IPS-18a (cell line): ENCODE measurements at regions not wholly inside any gene's neighbourhood (a gene's known extent, or its start where the extent isn't known, plus 50 kb on each side); places are given as distances from the start of the nearest gene placed in this dataset.

Experiments used
- H3K27ac ChIP-seq: one replicate; pipeline ENCODE4 v1.5.1; 2013; ENCODE audit warnings: low read length
- H3K27me3 ChIP-seq: one replicate; pipeline ENCODE4 v1.6.1; 2013; ENCODE audit warnings: mild to moderate bottlenecking, low read length; ENCODE audit not compliant: control insufficient read depth, insufficient read depth
- H3K36me3 ChIP-seq: one replicate; pipeline ENCODE4 v1.6.1; 2013; ENCODE audit warnings: low read depth, low read length; ENCODE audit not compliant: control insufficient read depth
- H3K4me1 ChIP-seq: one replicate; pipeline ENCODE4 v1.6.1; 2013; ENCODE audit warnings: low read depth, low read length; ENCODE audit not compliant: control insufficient read depth
- H3K4me3 ChIP-seq: one replicate; pipeline ENCODE4 v1.5.1; 2013; ENCODE audit warnings: low read length
- H3K9ac ChIP-seq: one replicate; pipeline ENCODE4 v1.6.1; 2013; ENCODE audit warnings: mild to moderate bottlenecking, low read length, moderate library complexity
- H3K9me3 ChIP-seq: one replicate; pipeline ENCODE4 v1.6.1; 2013; ENCODE audit warnings: low read depth, low read length; ENCODE audit not compliant: control insufficient read depth

DNA sequence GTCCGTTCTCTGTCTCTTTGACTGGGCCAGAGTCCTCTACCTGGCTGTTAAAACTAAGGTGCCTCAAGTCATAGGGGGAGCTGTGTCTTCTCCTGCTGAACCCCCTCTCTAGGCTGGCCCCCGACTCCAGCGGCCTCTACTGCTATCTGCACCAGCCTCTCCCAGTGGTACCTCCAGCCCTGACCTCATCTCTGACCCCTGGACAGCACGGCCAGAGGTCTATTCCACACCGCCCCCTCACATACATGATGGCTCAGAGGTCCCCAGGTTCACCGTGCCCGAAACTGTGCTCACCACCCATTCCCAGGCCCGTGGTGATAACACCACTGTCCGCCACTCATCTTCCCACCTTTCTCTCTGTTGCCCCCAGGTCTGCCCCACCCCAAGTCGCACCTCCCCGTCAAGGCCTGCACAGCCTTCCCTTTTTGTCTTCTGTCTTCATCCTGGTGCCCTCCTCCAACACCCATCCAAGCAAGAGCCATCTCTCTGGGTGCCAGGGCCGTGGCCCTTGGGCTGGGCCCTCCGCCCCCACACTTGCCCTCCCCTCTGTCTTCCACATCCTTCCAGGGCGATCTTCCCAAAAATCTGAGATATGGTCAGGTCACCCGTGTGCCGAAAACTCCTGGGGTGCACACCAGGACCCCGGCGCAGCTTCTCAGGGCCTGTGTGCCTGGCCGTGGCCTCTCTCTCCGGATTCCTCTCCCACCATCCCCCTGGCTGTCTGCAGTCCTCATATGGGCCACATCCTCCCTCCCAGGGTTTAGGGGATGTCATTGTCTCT lies 134.4 kb upstream of the ID2 start:
- H3K36me3 ChIP-seq: no peaks in the 10 kb centered on the region
- H3K4me1 ChIP-seq: no peaks in the 10 kb centered on the region
- no peaks in the 10 kb centered on the region for H3K9me3 ChIP-seq
- no peak overlapping the region for H3K27ac ChIP-seq
- no peak overlapping the region for H3K4me3 ChIP-seq
- H3K27me3 ChIP-seq: no peaks in the 10 kb centered on the region
- H3K9ac ChIP-seq: no peak overlapping the region

DNA sequence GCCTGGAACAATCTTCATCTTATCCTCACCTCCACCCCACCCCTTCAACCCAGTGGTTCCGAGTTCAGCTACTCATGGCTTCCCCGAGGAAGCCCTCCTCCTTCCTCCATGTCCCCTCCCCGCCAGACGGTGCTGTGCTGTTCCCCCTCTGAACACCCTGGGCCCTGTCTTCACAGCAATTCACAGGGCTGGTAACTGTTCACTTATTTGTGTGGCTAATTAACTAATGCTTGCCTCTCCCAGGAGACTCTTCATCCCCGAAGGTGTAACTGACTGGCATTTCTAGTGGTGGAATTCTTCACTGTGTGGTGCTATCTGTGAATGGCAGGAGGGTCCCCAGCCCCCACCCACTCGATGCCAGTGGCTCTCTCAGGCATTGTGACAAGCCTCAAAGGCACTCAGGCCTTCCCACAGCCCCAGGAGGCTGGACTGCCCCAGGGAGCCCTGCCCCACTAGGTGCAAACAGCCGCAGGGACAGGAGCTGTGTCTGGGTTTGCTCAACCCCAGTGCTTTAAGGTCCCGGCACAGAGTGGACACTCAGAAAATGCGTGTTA lies 133.7 kb upstream of the ID2 start:
- Histone ChIP-seq H3K27me3 (no peaks in the 10 kb centered on the region), H3K4me1 (no peaks in the 10 kb centered on the region), H3K9ac (no peak overlapping the region), H3K4me3 (no peak overlapping the region), H3K9me3 (no peaks in the 10 kb centered on the region), H3K27ac (no peak overlapping the region), H3K36me3 (no peaks in the 10 kb centered on the region)

DNA sequence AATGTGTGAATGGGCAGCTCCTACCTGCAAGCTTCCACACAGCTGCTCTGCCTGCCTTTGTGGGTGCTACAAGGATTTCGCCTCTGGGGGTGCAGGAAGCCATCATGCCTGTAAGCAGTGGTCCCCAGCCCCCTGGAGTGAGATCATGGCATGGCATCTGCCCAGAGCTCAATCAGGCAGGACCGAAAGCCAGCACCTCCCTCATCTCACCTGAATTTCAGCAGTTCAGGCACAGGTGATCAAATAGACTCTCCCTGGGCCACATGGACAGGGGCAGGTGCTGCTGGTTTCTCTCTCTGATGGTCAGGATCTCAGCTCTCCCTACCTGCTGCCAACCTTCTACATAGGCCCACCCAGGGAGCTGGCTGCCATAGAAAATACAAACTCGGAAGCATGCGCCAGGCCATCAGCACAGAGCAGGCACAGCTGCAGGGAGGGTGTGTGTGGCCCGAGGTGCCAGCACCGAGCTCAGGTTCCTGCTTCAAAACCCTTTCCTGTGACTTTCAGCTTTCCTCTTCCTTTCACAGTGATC lies 133.2 kb upstream of the ID2 start:
- H3K27me3 ChIP-seq: no peaks in the 10 kb centered on the region
- no peaks in the 10 kb centered on the region for H3K36me3 ChIP-seq
- no peaks in the 10 kb centered on the region for H3K4me1 ChIP-seq
- H3K4me3 ChIP-seq: no peak overlapping the region
- no peak overlapping the region for H3K27ac ChIP-seq
- no peak overlapping the region for H3K9ac ChIP-seq
- H3K9me3 ChIP-seq: no peaks in the 10 kb centered on the region

DNA sequence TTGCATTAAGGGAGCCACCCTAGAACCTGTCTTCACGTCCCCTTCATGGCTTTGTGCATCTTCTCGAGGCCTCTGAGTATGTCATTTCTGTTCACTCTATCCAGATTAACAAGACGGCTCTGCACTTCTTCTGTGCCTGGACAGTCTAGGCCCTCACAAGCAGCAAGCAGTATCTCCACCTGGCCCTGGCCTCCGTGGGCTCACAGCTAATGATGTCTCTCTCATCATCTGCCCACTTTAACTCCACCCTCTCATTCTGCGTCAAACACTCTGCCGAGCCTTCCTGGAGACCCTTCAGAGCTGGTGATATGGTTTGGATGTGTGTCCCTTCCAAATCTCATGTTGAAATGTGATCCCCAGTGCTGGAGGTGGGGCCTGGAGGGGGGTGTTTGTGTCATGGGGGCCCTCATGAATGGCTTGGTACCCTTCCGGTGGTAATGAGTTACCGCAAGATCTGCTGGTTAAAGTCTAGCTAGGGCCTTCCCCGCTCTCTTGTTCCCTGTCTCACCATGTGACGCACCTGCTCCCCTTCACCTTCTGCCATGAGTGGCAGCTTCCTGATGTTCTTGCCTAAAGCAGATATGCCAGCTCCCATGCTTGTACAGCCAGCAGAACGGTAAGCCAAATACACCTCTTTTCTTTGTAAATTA lies 132.5 kb upstream of the ID2 start:
- H3K4me1 ChIP-seq: no peaks in the 10 kb centered on the region
- no peaks in the 10 kb centered on the region for H3K27me3 ChIP-seq
- H3K4me3 ChIP-seq: no peak overlapping the region
- no peak overlapping the region for H3K27ac ChIP-seq
- no peaks in the 10 kb centered on the region for H3K9me3 ChIP-seq
- H3K36me3 ChIP-seq: no peaks in the 10 kb centered on the region
- H3K9ac ChIP-seq: no peak overlapping the region

DNA sequence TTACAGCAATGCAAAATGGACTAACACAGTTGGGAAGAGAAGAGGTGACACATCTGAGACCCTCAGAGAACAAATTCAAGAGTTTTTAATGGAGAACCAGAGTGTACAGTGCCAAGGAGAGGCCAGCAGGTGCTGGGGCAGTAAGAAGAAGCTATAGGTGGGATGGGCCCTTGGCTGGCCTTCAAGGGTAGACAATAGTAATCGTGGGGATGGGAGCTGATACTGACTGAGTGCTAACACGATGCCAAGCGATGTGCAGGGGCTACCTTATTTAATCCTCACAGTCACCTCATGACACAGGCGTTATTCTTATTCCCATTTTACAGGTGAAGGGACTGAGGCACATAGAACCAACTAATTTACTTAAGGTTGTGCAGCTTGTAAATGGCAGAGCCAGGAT lies 131.9 kb upstream of the ID2 start:
- Histone ChIP-seq H3K4me1 (no peaks in the 10 kb centered on the region), H3K9ac (no peak overlapping the region), H3K36me3 (no peaks in the 10 kb centered on the region), H3K4me3 (no peak overlapping the region), H3K9me3 (no peaks in the 10 kb centered on the region), H3K27ac (no peak overlapping the region), H3K27me3 (no peaks in the 10 kb centered on the region)

DNA sequence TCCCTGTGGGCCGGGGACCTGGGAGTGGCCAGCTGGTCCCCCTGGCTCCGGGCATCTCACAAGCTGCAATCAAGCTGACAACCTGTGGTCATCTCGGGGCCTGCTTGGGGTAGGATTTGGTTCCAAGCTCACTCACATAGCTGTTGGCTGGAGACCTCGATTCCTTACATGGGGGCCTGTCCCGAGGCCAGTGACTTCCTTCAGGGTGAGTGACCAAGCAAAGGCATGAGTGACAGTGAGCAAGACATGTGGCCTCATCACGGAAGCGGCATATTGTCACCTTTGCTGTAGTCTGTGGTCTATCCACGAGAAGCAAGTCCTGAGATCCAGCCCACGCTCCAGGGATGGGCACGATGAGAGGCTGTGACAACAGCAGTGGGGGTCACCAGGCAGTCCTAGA lies 131.4 kb upstream of the ID2 start:
- Histone ChIP-seq H3K9ac (no peak overlapping the region), H3K27me3 (no peaks in the 10 kb centered on the region), H3K4me3 (no peak overlapping the region), H3K36me3 (no peaks in the 10 kb centered on the region), H3K27ac (no peak overlapping the region), H3K4me1 (no peaks in the 10 kb centered on the region), H3K9me3 (no peaks in the 10 kb centered on the region)

DNA sequence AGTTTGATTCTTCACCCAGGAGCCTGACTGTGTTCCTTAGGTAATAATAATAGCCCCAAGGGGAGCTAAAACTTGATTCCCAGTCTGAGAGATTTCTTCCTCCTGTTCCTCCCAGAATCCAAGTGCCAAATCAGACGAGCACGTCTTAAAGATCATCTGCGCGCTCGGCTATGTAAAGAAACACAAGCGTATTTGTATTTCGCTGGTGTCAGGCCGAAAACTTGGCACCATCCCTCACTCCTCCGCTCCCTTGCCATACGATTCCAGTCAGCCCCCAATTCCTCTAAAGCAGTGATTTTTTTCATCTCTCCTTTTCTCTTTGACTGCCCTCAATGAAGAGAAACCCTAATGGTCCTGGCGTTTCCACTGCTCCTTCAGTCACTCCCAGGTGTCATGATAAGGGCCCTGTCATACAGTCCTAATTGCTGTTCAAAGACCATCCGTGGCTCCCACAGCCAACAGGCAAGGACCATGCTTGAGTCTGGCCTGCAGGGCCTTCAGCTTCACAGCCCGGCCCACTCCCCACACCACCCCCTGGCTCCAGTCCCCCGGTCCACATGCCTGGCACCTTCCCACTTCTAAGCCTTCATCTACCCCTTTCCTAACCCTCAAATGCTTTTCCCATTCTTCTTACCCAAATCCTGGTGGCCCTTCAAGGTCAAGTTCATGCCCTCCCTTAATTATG lies 130.8 kb upstream of the ID2 start:
- Histone ChIP-seq H3K27me3 (no peaks in the 10 kb centered on the region), H3K4me1 (no peaks in the 10 kb centered on the region)

DNA sequence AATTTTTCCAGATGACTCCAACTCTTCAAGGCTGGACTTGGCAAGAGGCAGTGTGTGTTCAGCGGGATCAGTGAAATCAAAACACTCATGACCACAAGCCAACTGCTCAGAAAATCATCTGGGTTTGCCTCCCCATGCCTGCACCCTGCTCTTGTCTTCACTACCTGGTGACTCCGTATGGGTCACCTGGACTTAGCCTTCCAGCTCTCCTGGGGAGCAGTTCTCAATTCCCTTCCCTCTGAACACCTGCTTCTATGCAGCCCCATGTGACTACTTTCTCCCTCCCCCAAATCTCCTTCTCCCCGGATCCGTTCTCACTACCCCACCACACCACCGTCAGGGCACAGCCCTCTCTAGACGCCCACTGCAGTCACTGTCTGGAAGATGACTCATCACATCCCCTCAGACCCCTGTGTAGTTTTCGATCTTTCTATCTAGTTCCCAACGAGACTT lies 130.2 kb upstream of the ID2 start:
- no peak overlapping the region for H3K4me3 ChIP-seq
- no peak overlapping the region for H3K9ac ChIP-seq
- no peaks in the 10 kb centered on the region for H3K9me3 ChIP-seq
- no peak overlapping the region for H3K27ac ChIP-seq
- no peaks in the 10 kb centered on the region for H3K4me1 ChIP-seq
- H3K27me3 ChIP-seq: no peaks in the 10 kb centered on the region
- H3K36me3 ChIP-seq: no peaks in the 10 kb centered on the region

More for the DNA sequence above, 130.8 kb upstream of the ID2 start:
- no peak overlapping the region for H3K9ac ChIP-seq
- no peaks in the 10 kb centered on the region for H3K9me3 ChIP-seq
- H3K27ac ChIP-seq: no peak overlapping the region
- H3K36me3 ChIP-seq: no peaks in the 10 kb centered on the region
- no peak overlapping the region for H3K4me3 ChIP-seq

DNA sequence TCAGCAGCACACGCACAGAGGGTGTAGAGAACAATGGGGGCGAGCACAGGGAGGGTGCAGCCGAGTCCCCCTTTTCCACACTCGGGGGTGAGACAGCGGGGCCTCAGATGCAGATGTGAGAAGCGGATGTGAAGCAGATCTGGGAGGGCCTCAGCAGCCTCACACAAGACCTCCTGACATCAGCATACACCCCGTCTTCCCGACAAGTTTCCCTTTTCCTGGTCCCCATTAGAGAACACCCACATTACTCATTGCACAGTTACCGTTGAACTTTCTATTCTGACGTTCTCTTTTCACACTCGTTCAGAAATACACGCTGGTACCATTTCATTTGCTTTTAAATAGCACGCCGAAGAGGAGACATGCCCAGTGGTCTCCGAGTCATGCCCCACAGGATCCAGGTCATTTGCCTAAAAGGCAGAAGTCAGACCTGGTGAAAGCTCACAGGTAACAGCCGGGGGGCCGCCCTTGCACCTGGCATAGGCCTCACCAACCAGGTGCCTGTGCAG lies 129.5 kb upstream of the ID2 start:
- H3K36me3 ChIP-seq: no peaks in the 10 kb centered on the region
- no peaks in the 10 kb centered on the region for H3K9me3 ChIP-seq
- H3K4me1 ChIP-seq: no peaks in the 10 kb centered on the region
- H3K27ac ChIP-seq: no peak overlapping the region
- H3K9ac ChIP-seq: no peak overlapping the region
- no peaks in the 10 kb centered on the region for H3K27me3 ChIP-seq
- H3K4me3 ChIP-seq: no peak overlapping the region

DNA sequence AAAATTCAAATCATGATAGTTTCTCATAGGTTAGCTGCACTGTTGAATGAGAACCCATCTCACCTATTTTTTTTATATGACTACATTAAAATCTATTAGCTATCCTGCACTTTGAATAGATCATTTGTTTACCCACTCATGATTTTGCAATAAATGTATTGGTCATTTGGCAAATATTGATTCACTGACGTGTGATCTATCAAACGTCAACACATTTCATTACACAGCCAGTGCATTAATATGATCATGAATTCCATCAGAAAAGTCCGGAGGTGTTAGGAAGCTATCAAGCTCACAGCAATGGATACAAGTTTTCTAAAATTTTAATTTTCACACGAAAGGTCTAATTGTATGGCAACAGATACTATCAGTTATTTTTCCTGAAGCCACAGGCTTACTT lies 128.2 kb upstream of the ID2 start:
- H3K4me3 ChIP-seq: no peak overlapping the region
- no peaks in the 10 kb centered on the region for H3K4me1 ChIP-seq
- no peak overlapping the region for H3K9ac ChIP-seq
- no peaks in the 10 kb centered on the region for H3K36me3 ChIP-seq
- H3K27ac ChIP-seq: no peak overlapping the region
- no peaks in the 10 kb centered on the region for H3K27me3 ChIP-seq
- H3K9me3 ChIP-seq: no peaks in the 10 kb centered on the region

DNA sequence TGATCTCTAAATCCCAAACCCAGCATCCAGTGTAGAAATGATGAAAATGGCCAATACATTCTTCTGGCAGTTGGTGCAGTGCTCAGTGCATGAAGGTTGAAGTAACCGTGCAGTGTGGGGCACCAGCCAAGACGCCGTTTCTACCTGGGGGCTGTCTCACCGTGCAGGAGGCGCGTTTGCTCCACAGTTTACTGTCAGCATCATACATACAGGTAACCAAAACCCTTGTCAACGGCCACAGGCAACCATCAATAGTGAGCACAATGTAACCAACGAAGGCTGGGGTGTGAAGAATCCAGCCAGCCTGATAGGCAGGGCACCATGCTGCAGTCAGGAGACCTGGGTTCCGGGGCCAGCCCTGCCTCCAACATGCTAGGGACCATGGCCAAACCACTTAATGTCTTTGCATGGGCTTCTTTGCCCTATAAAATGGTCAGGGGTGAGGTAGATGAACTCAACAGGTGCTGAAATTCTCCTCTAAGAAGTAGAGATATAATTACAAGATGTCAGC lies 127.5 kb upstream of the ID2 start:
- no peaks in the 10 kb centered on the region for H3K4me1 ChIP-seq
- no peaks in the 10 kb centered on the region for H3K9me3 ChIP-seq
- no peaks in the 10 kb centered on the region for H3K27me3 ChIP-seq
- H3K9ac ChIP-seq: no peak overlapping the region
- H3K27ac ChIP-seq: no peak overlapping the region
- no peaks in the 10 kb centered on the region for H3K36me3 ChIP-seq
- no peak overlapping the region for H3K4me3 ChIP-seq
